CD4-positive, alpha-beta T cell (primary cell): ENCODE measurements at regions not wholly inside any gene's neighbourhood (a gene's known extent, or its start where the extent isn't known, plus 50 kb on each side); places are given as distances from the start of the nearest gene placed in this dataset.

Experiments used
- ATAC-seq: fragments of 200-7000 bp; cut with Tn5 transposase; one replicate; pipeline ENCODE4 v1.10.0; 2022; ENCODE audit warnings: mild to moderate bottlenecking; ENCODE audit not compliant: poor library complexity
- CTCF ChIA-PET: fragments of 350-600 bp; sonication (Branson Sonifier 250); formaldehyde crosslinking; loops from one replicate; lab custom pipeline; 2021; ENCODE audit warnings: antibody characterized with exemption, inconsistent platforms; lab: Charles Lee
- POLR2A ChIA-PET: fragments of 350-600 bp; sonication (Branson Sonifier 250); formaldehyde crosslinking; loops from one replicate; lab custom pipeline; 2021; ENCODE audit warnings: antibody characterized with exemption, inconsistent platforms; lab: Charles Lee
- DNase-seq, 14 experiments: peaks; one replicate each; pipeline ENCODE4 v3.0.0-alpha.2; 2013 to 2020; ENCODE audit warnings: mixed read lengths in 2 of 14
- H3K27ac ChIP-seq, 2 donors: one replicate each; pipeline versions ENCODE4 v1.5.1 to v1.7.0; 2013; ENCODE audit warnings: low read length in 2 of 2, low read depth in 1 of 2, mild to moderate bottlenecking in 1 of 2
- H3K27me3 ChIP-seq, 2 experiments: 1 replicate in 1 of 2; 2 replicates in 1 of 2; pipeline versions ENCODE4 v1.6.1 to v1.7.0; 2013; ENCODE audit warnings: low read length in 2 of 2, control low read depth in 1 of 2, mild to moderate bottlenecking in 1 of 2, moderate library complexity in 1 of 2; ENCODE audit not compliant: insufficient read depth in 2 of 2, control insufficient read depth in 1 of 2
- H3K36me3 ChIP-seq: one replicate; pipeline ENCODE4 v1.6.1; 2013; ENCODE audit warnings: low read length, control low read depth; ENCODE audit not compliant: insufficient read depth
- H3K4me1 ChIP-seq: one replicate; pipeline ENCODE4 v1.6.1; 2013; ENCODE audit warnings: low read length, control low read depth; ENCODE audit not compliant: insufficient read depth
- H3K4me3 ChIP-seq: one replicate; pipeline ENCODE4 v1.5.1; 2013; ENCODE audit warnings: mild to moderate bottlenecking, low read length, moderate library complexity
- H3K9me3 ChIP-seq, 2 experiments: 1 replicate in 1 of 2; 2 replicates in 1 of 2; pipeline versions ENCODE4 v1.6.1 to v1.7.0; 2013; ENCODE audit warnings: low read length in 2 of 2, mild to moderate bottlenecking in 2 of 2, control low read depth in 1 of 2, moderate library complexity in 1 of 2; ENCODE audit not compliant: control insufficient read depth in 1 of 2, insufficient read depth in 1 of 2
- H3K27ac Mint-ChIP-seq: one replicate; pipeline ENCODE4 v1.8.0; 2020; ENCODE audit warnings: mixed read lengths
- H3K27me3 Mint-ChIP-seq: one replicate; pipeline ENCODE4 v1.8.0; 2021; ENCODE audit warnings: mixed read lengths
- H3K36me3 Mint-ChIP-seq: one replicate; pipeline ENCODE4 v1.8.0; 2021; ENCODE audit warnings: low read depth, mixed read lengths
- H3K4me1 Mint-ChIP-seq: one replicate; pipeline ENCODE4 v1.8.0; 2021; ENCODE audit warnings: low read depth, mixed read lengths
- H3K4me3 Mint-ChIP-seq: one replicate; pipeline ENCODE4 v1.8.0; 2020; ENCODE audit warnings: mild to moderate bottlenecking, mixed read lengths
- H3K9me3 Mint-ChIP-seq: one replicate; pipeline ENCODE4 v1.8.0; 2020; ENCODE audit warnings: mixed read lengths
- CTCF ChIP-seq: fragments of 200-600 bp; IDR thresholded peaks from one replicate; pipeline ENCODE4 v1.8.0; 2022; ENCODE audit warnings: antibody characterized with exemption, mild to moderate bottlenecking
- intact Hi-C, 2 experiments: fragments of 100-400 bp; cut with DNase I in 1 of 2; cut with micrococcal nuclease in 1 of 2; formaldehyde crosslinking; loops; one replicate each; pipeline versions ENCODE4 v1.15.1 to v1.9.0; 2023 to 2025; cut with DNase I, micrococcal nuclease

- no peaks in the 10 kb centered on the region for H3K9me3 Mint-ChIP-seq
- Histone ChIP-seq H3K4me3 (no peak overlapping the region), H3K4me1 (no peaks in the 10 kb centered on the region), H3K27ac (no peak overlapping the region), H3K9me3 (no peaks in the 10 kb centered on the region), H3K36me3 (no peaks in the 10 kb centered on the region), H3K27me3 (no peaks in the 10 kb centered on the region)
- ATAC-seq (no peak), DNase-seq (no peak)
- intact Hi-C loops, result no loop called here
- H3K4me3 Mint-ChIP-seq, result no peak overlapping the region
- POLR2A ChIA-PET, result no interaction called here
- CTCF ChIA-PET, result interaction anchor here (1.1 kb wide), 1 partner anchor 469 kb away, joined by 3 read pairs; no protein-coding TSS in a partner anchor
- H3K36me3 Mint-ChIP-seq, result no peaks in the 10 kb centered on the region
- no peak overlapping the region for H3K27ac Mint-ChIP-seq
- TF ChIP-seq CTCF, result no peak
- no peaks in the 10 kb centered on the region for H3K27me3 Mint-ChIP-seq
- H3K4me1 Mint-ChIP-seq, result no peaks in the 10 kb centered on the region
Observed at GRCh38 chr12:104850781-104851180, 107.3 kb downstream of the SLC41A2 start.

- Mint-ChIP-seq H3K4me1 (no peaks in the 10 kb centered on the region), H3K36me3 (no peaks in the 10 kb centered on the region), H3K27me3 (no peaks in the 10 kb centered on the region), H3K27ac (no peak overlapping the region), H3K9me3 (no peaks in the 10 kb centered on the region), H3K4me3 (no peak overlapping the region)
- intact Hi-C loops, result no loop called here
- Histone ChIP-seq H3K4me1 (no peaks in the 10 kb centered on the region), H3K36me3 (no peaks in the 10 kb centered on the region), H3K27ac (no peak overlapping the region), H3K27me3 (no peaks in the 10 kb centered on the region), H3K9me3 (no peaks in the 10 kb centered on the region), H3K4me3 (no peak overlapping the region)
- POLR2A ChIA-PET, result no interaction called here
- CTCF ChIA-PET, result no interaction called here
- ATAC-seq (no peak), DNase-seq (no peak)
- TF ChIP-seq CTCF, result no peak
Observed at GRCh38 chr12:104846056-104846767, 111.9 kb downstream of the SLC41A2 start.

- Histone ChIP-seq H3K36me3 (no peaks in the 10 kb centered on the region), H3K4me1 (no peaks in the 10 kb centered on the region), H3K27me3 (no peaks in the 10 kb centered on the region), H3K27ac (no peak overlapping the region), H3K4me3 (no peak overlapping the region), H3K9me3 (no peaks in the 10 kb centered on the region)
- no peaks in the 10 kb centered on the region for H3K27me3 Mint-ChIP-seq
- no peak overlapping the region for H3K4me3 Mint-ChIP-seq
- H3K4me1 Mint-ChIP-seq, result no peaks in the 10 kb centered on the region
- H3K27ac Mint-ChIP-seq, result no peak overlapping the region
- ATAC-seq (no peak), DNase-seq (no peak)
- POLR2A ChIA-PET, result no interaction called here
- TF ChIP-seq CTCF, result no peak
- no peaks in the 10 kb centered on the region for H3K9me3 Mint-ChIP-seq
- H3K36me3 Mint-ChIP-seq, result no peaks in the 10 kb centered on the region
- intact Hi-C loops, result no loop called here
- CTCF ChIA-PET, result no interaction called here
Observed at GRCh38 chr12:104844123-104844522, 114.0 kb downstream of the SLC41A2 start.
